Esophagus (tissue), 2 donors: ENCODE measurements at regions not wholly inside any gene's neighbourhood (a gene's known extent, or its start where the extent isn't known, plus 50 kb on each side); places are given as distances from the start of the nearest gene placed in this dataset.

Source experiments
- H3K27ac ChIP-seq, 2 donors: one replicate each; pipeline ENCODE4 v1.5.1; 2013; ENCODE audit warnings: low read depth in 2 of 2, mild to moderate bottlenecking in 2 of 2, inconsistent platforms in 1 of 2, low read length in 1 of 2, moderate library complexity in 1 of 2
- H3K27me3 ChIP-seq, 2 donors: one replicate each; pipeline ENCODE4 v1.6.1; 2013; ENCODE audit warnings: low read length in 2 of 2, control low read depth in 1 of 2, mild to moderate bottlenecking in 1 of 2; ENCODE audit not compliant: insufficient read depth in 2 of 2, control insufficient read depth in 1 of 2
- H3K36me3 ChIP-seq, 2 donors: one replicate each; pipeline ENCODE4 v1.6.1; 2013; ENCODE audit warnings: low read length in 1 of 2; ENCODE audit not compliant: control insufficient read depth in 2 of 2, insufficient read depth in 2 of 2
- H3K4me1 ChIP-seq, 2 donors: one replicate each; pipeline ENCODE4 v1.6.1; 2013; ENCODE audit warnings: low read length in 1 of 2; ENCODE audit not compliant: control insufficient read depth in 2 of 2, insufficient read depth in 2 of 2
- H3K4me3 ChIP-seq, 2 donors: one replicate each; pipeline ENCODE4 v1.5.1; 2013; ENCODE audit warnings: low read length in 2 of 2, mild to moderate bottlenecking in 2 of 2, low read depth in 1 of 2, moderate library complexity in 1 of 2
- H3K9me3 ChIP-seq, 2 donors: one replicate each; pipeline ENCODE4 v1.6.1; 2013; ENCODE audit warnings: mild to moderate bottlenecking in 2 of 2, low read depth in 1 of 2, low read length in 1 of 2, moderate library complexity in 1 of 2; ENCODE audit not compliant: control insufficient read depth in 2 of 2, insufficient read depth in 1 of 2
- WGBS, 2 donors: extraction: QIAGEN DNeasy Blood & Tissue Kit; methylation state at CpG; one replicate each; pipeline ENCODE4 v1.1.7; 2013; 5-methylcytosine and 5-hydroxymethylcytosine counted together
- donor health status: healthy with polysubstance abuse.
- donor health status: Bipolar disorder and iron deficiency.

GRCh38 chr4:3866813-3867129, 100.6 kb downstream of the ADRA2C start:
- Histone ChIP-seq H3K36me3 (no peaks in the 10 kb centered on the region), H3K27ac (no peak overlapping the region), H3K4me3 (no peak overlapping the region), H3K4me1 (no peaks in the 10 kb centered on the region), H3K27me3 (peaks cover 0 to 12% of the 10 kb centered on the region in 2 donors), H3K9me3 (peaks cover 2 to 3% of the 10 kb centered on the region in 2 donors)
- 82 to 83% methylated on average over 9 of the region's 9 CpGs for WGBS, 2 donors

DNA sequence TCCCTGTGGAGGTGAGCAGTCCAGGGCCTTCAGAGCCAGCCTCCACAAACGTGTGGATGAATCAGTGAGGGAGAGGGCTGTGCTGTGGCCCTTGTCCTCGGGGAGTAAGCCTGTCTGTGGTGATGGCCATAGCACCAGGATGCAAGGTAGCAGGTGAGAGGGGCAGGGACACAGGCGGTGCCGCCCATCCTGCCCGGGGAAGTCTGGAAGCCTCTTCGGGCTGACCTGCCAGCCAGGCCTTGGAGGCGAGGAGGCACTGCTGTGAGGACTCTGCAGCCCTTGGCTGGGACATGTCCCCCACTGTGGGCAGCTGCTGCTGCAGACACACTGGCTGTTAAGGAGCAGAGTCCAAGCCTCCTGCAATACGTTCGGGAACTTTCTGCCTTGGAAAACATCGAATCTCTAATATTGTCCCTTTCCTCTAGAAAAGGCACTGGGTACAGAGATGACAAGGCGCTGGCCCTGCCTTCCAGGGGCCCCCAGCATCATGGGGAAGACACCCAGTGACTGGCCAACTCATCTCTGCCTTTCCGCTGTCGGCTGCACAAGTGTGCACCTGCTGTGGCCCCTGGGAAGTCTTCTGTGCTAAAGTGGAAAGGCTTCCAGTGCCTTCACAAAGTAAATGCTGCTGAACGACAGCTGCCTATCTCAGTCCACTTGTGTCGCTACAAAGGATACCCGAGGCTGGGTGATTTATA, 101.4 kb downstream of the ADRA2C start:
- Histone ChIP-seq H3K27me3 (peaks cover 0 to 16% of the 10 kb centered on the region in 2 donors), H3K36me3 (no peaks in the 10 kb centered on the region), H3K4me3 (no peak overlapping the region), H3K4me1 (no peaks in the 10 kb centered on the region), H3K27ac (no peak overlapping the region), H3K9me3 (peaks cover 2 to 3% of the 10 kb centered on the region in 2 donors)
- 86 to 90% methylated on average over 15 to 16 of the region's 16 CpGs for WGBS, 2 donors

- Histone ChIP-seq H3K36me3 (no peaks in the 10 kb centered on the region), H3K9me3 (peaks cover 2 to 6% of the 10 kb centered on the region in 2 donors), H3K4me1 (no peaks in the 10 kb centered on the region), H3K27me3 (peaks cover 3 to 16% of the 10 kb centered on the region in 2 donors), H3K4me3 (no peak overlapping the region), H3K27ac (no peak overlapping the region)
- WGBS, 2 donors, result 67 to 75% methylated on average over 22 of the region's 22 CpGs
These were observed 102.3 kb downstream of the ADRA2C start for GRCh38 chr4:3868211-3869173.

- peaks cover 2 to 6% of the 10 kb centered on the region in 2 donors for H3K9me3 ChIP-seq
- WGBS, 2 donors, result 86 to 92% methylated on average over 7 of the region's 7 CpGs
- H3K4me3 ChIP-seq, result no peak overlapping the region
- H3K36me3 ChIP-seq, result no peaks in the 10 kb centered on the region
- peaks cover 9 to 16% of the 10 kb centered on the region in 2 donors for H3K27me3 ChIP-seq
- no peak overlapping the region for H3K27ac ChIP-seq
- H3K4me1 ChIP-seq, result no peaks in the 10 kb centered on the region
These were observed 103.0 kb downstream of the ADRA2C start for GRCh38 chr4:3869174-3869572.

- H3K9me3 ChIP-seq, result peaks cover 2 to 6% of the 10 kb centered on the region in 2 donors
- H3K4me3 ChIP-seq, result no peak overlapping the region
- no peaks in the 10 kb centered on the region for H3K4me1 ChIP-seq
- 68 to 70% methylated on average over 22 of the region's 22 CpGs for WGBS, 2 donors
- no peak overlapping the region for H3K27ac ChIP-seq
- H3K27me3 ChIP-seq, result peaks cover 10 to 16% of the 10 kb centered on the region in 2 donors
- H3K36me3 ChIP-seq, result no peaks in the 10 kb centered on the region
These were observed 103.7 kb downstream of the ADRA2C start for GRCh38 chr4:3869661-3870566.

- peaks cover 12 to 16% of the 10 kb centered on the region in 2 donors for H3K27me3 ChIP-seq
- no peaks in the 10 kb centered on the region for H3K4me1 ChIP-seq
- no peak overlapping the region for H3K4me3 ChIP-seq
- 77 to 81% methylated on average over 9 of the region's 9 CpGs for WGBS, 2 donors
- peaks cover 2 to 3% of the 10 kb centered on the region in 2 donors for H3K9me3 ChIP-seq
- H3K27ac ChIP-seq, result no peak overlapping the region
- no peaks in the 10 kb centered on the region for H3K36me3 ChIP-seq
These were observed 104.4 kb downstream of the ADRA2C start for GRCh38 chr4:3870567-3870962.

DNA sequence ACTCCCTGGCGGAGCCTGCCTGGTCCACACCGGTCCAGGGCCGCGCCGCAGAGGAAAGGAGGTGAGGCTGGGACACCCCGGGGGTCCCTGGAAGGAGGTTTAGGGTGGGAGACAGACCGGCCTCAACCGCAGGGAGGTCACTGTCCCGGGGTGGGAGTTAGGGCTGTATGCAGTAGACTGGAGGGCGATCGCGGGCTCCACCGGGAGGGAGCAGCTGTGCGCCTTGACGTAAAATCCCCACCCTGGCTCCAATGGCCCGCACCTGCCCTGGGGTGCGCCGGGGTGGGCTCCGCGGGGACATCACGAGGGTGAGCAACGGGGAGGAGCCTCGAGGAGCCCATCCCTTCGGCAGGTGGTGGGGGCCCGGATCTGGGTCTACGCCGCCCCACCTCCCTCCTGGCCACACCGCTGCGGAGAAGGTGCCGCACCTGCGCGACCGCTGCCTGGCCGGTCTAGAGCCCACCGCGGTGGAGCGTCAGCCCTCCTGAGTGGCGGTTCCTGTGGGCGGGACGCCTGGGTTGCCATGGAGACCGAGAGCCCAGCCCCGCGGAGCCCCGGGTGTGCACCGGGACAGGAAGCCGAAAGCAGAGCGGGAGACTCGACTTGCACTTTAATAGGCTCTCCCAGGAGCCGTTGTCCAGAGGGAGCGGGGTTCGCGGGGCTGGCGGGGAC, 105.1 kb downstream of the ADRA2C start:
- WGBS, 2 donors, result 7 to 8% methylated on average over 46 to 53 of the region's 53 CpGs
- H3K36me3 ChIP-seq, result no peaks in the 10 kb centered on the region
- H3K4me3 ChIP-seq, result no peak overlapping the region
- peaks cover 2 to 3% of the 10 kb centered on the region in 2 donors for H3K9me3 ChIP-seq
- no peak overlapping the region for H3K27ac ChIP-seq
- H3K4me1 ChIP-seq, result no peaks in the 10 kb centered on the region
- peaks cover 12 to 16% of the 10 kb centered on the region in 2 donors for H3K27me3 ChIP-seq

DNA sequence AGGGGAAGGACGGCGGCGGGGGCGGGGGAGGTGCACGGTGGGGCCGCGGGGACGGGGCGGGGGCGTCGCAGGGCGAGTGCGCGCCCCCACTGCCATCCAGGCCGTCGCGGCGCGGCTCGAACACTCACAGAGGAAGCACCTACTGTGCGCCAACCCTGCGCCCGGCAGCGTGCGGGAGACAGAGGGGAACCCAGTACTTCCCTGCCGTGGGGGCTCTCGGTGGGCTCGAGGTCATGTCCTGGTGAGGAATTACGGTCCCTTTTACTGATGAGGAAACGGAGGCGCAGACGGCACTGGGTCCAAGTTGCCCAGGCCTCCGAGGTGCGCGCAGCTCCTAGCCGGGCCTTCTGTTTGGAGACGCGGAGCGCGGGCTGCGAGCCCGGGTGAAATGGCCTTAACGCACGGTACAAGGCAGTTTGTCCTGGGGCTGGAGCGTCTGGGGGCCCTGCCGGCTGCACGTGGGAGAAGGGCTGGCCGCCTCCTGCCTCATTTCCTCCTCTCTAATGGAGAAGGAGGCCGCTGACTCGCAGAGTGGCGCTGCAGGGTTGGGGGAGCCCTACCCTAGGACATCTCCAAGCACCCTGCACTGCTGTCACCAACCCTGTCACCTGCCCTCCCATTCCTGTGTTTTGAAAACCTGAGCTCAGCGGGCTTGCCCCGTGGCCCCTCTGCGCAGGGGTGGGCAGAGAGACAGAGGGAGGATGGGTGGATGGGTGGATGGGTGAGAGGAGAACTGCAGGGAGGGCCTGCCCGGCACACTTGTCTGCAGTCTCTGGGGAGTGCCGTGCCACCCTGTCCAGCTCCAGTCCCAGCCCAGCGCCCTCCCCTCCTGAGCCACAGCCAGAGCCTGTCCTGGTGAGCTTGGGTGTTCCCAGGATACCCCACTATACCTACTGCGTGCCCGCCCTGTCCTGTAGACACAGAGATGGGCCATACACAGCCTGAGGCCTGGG, 106.0 kb downstream of the ADRA2C start:
- H3K27me3 ChIP-seq, result peaks cover 12 to 16% of the 10 kb centered on the region in 2 donors
- peaks cover 2 to 3% of the 10 kb centered on the region in 2 donors for H3K9me3 ChIP-seq
- no peak overlapping the region for H3K27ac ChIP-seq
- 11 to 17% methylated on average over 39 to 59 of the region's 59 CpGs for WGBS, 2 donors
- H3K36me3 ChIP-seq, result no peaks in the 10 kb centered on the region
- no peak overlapping the region for H3K4me3 ChIP-seq
- no peaks in the 10 kb centered on the region for H3K4me1 ChIP-seq
